ENCODE measurements at regions not wholly inside any gene's neighbourhood (a gene's known extent, or its start where the extent isn't known, plus 50 kb on each side); places are given as distances from the start of the nearest gene placed in this dataset.

DNA sequence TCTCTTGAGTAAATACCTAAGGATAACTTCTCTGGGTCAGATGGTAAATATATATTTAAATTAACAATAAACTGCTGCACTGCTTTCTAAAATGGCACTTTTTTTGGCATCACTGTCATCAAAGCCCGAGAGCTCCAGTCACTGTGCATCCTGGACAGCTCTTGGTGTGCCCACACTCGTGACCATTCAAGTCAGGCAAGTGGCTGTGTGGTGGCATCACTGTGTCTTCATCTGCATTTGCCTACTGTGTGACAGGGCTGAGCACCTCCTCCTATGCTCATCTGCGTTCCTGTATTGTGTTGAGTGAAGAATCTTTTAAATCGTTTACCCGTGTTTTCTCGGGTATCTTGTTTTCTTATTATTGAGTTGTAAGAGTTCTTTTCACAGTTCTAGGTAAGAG, 568.1 kb upstream of the SALL3 start:
- H3K9me3 ChIP-seq, result no peaks in the 10 kb centered on the region
- H3K4me1 ChIP-seq, result no peaks in the 10 kb centered on the region
- H3K27me3 ChIP-seq (ENCODE audit: low read depth), result no peaks in the 10 kb centered on the region
- H3K4me3 ChIP-seq, result no peak overlapping the region
- in situ Hi-C loops (cut with MboI; ENCODE audit: low sequenced_read_pairs), result no loop called here
- DNase-seq (ENCODE audit: low spot score in 2 of 2), result no peak
- no peaks in the 10 kb centered on the region for H3K36me3 ChIP-seq (replicated peaks)

DNA sequence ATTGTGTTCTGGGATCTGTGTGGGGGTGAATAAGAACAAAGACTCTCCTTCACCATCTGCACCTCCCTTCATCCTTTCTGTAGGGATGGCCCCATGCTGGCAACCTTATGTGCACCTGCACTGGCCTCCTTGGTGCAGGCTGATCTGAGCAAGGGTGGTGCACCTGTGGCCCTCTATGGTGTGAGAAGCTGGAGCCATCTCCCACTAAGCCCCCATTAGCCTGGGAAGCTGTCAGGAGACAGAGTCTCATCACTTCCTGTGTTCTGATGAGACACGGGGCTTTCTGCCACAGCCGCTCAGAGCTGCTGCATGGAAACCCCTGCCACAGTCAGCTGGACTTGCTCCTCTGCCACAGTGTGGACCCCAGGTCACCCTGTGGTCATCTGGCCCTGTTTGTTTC, 565.3 kb upstream of the SALL3 start:
- in situ Hi-C loops (cut with MboI; ENCODE audit: low sequenced_read_pairs), result no loop called here

DNA sequence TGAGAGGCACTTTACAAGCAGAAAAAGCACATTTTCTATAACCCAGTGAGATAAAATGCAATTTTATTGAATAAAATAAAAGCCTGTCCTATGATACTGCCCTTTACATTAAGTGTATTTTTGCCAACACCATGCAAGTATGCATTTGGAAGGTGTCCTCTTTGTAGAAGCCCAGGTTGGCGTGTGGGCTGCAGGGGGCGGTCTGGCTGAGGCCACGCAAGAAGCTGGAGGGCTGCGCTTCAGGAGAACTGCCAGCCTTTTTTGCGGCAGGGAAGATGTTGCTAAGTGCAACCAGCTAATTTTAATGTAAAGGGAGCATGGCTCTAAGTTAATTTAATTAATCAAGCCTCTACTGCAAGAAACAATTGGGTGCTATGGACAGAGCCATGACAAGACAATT, 562.8 kb upstream of the SALL3 start:
- in situ Hi-C loops (cut with MboI; ENCODE audit: low sequenced_read_pairs), result no loop called here
- Histone ChIP-seq H3K4me3 (no peak overlapping the region), H3K27me3 (ENCODE audit: low read depth) (no peaks in the 10 kb centered on the region), H3K9me3 (no peaks in the 10 kb centered on the region), H3K4me1 (no peaks in the 10 kb centered on the region), H3K36me3 (replicated peaks) (no peaks in the 10 kb centered on the region)
- DNase-seq (ENCODE audit: low spot score in 2 of 2), result no peak

More for the DNA sequence above, 565.3 kb upstream of the SALL3 start:
- no peak for DNase-seq (ENCODE audit: low spot score in 2 of 2)
- no peaks in the 10 kb centered on the region for H3K4me1 ChIP-seq
- H3K36me3 ChIP-seq (replicated peaks), result no peaks in the 10 kb centered on the region
- no peaks in the 10 kb centered on the region for H3K9me3 ChIP-seq
- no peak overlapping the region for H3K4me3 ChIP-seq
- H3K27me3 ChIP-seq (ENCODE audit: low read depth), result no peaks in the 10 kb centered on the region

DNA sequence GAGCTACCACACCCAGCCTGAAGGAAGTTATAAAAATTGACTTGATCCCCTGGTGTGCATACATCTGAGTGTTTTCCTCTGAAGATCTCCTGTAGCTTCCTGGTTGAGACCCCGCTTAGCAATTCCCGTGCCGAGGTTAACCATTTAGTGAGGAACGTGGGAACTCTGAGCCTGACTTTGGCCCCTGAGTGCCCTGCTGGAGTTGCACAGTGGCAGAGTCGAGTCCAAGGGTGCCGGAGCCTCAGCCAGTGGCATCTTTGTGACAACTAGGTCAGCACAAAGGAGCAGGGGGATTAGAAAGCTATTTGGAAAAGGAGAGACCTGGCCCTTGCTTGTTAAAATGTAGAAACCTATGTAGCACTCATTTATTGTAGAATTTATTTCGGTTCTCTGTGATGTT, 561.2 kb upstream of the SALL3 start:
- no peak for DNase-seq (ENCODE audit: low spot score in 2 of 2)
- Histone ChIP-seq H3K9me3 (no peaks in the 10 kb centered on the region), H3K27me3 (ENCODE audit: low read depth) (no peaks in the 10 kb centered on the region), H3K4me3 (no peak overlapping the region), H3K36me3 (replicated peaks) (no peaks in the 10 kb centered on the region), H3K4me1 (no peaks in the 10 kb centered on the region)
- in situ Hi-C loops (cut with MboI; ENCODE audit: low sequenced_read_pairs), result no loop called here

DNA sequence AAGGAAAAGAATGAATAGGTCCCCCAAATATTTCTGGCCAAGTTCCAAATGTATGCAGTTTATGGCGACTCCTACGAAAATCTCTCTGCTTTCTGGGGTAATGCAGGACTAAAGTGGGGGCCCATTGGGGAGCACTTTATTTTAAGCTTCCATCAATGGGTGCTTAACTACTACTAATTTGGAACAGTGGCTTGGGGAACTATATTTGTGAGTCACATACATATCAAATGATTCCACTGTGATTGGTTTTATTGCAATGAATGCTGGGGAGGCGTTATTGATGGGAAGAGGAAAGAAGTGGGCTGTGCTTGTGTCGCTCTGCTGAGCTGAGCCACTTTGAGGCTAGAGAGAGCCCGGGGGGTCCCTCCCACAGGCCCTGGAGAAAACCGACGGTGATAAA, 560.4 kb upstream of the SALL3 start:
- in situ Hi-C loops (cut with MboI; ENCODE audit: low sequenced_read_pairs), result no loop called here
- no peaks in the 10 kb centered on the region for H3K36me3 ChIP-seq (replicated peaks)
- H3K27me3 ChIP-seq (ENCODE audit: low read depth), result no peaks in the 10 kb centered on the region
- DNase-seq (ENCODE audit: low spot score in 2 of 2), result no peak
- H3K9me3 ChIP-seq, result no peaks in the 10 kb centered on the region
- H3K4me1 ChIP-seq, result no peaks in the 10 kb centered on the region
- H3K4me3 ChIP-seq, result no peak overlapping the region

DNA sequence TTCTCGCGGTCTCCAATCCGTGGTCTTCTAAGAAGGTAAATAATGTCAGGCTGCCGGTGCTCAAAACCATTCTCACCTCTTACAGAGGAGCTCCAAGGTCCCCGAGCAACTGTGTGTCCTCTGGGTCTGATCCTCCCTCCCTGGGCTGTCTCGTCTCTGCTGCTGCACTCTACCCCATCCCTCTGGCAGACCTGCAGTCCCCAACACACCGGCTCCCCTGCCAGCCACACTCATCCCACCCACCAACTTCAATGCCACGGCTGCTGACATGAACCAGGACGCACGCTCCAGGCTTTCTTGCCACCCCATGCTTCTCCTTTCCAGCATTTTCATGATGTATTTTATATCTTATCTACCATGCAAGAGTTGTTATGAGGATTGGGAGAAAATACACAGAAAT, 559.5 kb upstream of the SALL3 start:
- no peaks in the 10 kb centered on the region for H3K36me3 ChIP-seq (replicated peaks)
- no peak overlapping the region for H3K4me3 ChIP-seq
- no peak for DNase-seq (ENCODE audit: low spot score in 2 of 2)
- no peaks in the 10 kb centered on the region for H3K4me1 ChIP-seq
- H3K9me3 ChIP-seq, result no peaks in the 10 kb centered on the region
- in situ Hi-C loops (cut with MboI; ENCODE audit: low sequenced_read_pairs), result no loop called here
- no peaks in the 10 kb centered on the region for H3K27me3 ChIP-seq (ENCODE audit: low read depth)

DNA sequence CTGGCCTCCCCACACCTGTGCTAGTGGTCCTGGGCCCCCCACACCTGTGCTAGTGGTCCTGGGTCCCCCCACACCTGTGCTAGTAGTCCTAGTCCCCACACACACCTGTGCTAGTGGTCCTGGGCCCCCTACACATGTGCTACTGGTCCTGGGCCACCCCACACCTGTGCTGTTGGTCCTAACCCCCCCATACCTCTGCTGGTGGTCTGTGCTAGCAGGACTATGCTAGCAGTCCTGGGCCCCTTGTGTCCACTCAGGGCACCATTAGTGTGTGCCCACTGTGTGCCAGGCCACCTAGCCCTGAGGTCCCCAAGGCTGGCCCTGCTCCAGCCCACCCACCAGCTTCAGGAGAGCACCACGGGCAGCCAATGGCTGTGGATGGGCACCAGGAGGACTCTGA, 558.2 kb upstream of the SALL3 start:
- Histone ChIP-seq H3K27me3 (ENCODE audit: low read depth) (no peaks in the 10 kb centered on the region), H3K4me3 (no peak overlapping the region), H3K4me1 (no peaks in the 10 kb centered on the region), H3K36me3 (replicated peaks) (no peaks in the 10 kb centered on the region), H3K9me3 (no peaks in the 10 kb centered on the region)
- in situ Hi-C loops (cut with MboI; ENCODE audit: low sequenced_read_pairs), result no loop called here
- no peak for DNase-seq (ENCODE audit: low spot score in 2 of 2)

DNA sequence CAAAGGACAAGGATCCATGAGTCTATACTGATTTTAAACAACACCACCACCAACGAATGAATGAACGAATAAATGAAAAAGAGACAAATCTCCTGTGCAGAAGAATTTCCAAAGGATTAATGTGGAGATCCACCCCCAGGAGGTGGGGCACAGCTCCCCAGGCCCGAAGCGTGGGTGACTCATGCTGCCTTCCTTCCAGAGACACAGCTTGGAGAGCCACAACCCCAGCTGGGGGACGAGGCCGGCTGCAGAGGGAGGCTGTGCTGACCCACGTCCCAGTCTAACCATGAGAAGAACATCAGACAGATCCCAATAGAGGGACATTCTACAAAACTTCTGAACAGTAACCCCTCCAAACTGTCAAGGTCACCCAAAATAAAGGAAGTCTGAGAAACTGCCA, 557.3 kb upstream of the SALL3 start:
- H3K4me3 ChIP-seq, result no peak overlapping the region
- no peaks in the 10 kb centered on the region for H3K27me3 ChIP-seq (ENCODE audit: low read depth)
- no peaks in the 10 kb centered on the region for H3K9me3 ChIP-seq
- in situ Hi-C loops (cut with MboI; ENCODE audit: low sequenced_read_pairs), result no loop called here
- no peaks in the 10 kb centered on the region for H3K36me3 ChIP-seq (replicated peaks)
- no peaks in the 10 kb centered on the region for H3K4me1 ChIP-seq
- no peak for DNase-seq (ENCODE audit: low spot score in 2 of 2)

DNA sequence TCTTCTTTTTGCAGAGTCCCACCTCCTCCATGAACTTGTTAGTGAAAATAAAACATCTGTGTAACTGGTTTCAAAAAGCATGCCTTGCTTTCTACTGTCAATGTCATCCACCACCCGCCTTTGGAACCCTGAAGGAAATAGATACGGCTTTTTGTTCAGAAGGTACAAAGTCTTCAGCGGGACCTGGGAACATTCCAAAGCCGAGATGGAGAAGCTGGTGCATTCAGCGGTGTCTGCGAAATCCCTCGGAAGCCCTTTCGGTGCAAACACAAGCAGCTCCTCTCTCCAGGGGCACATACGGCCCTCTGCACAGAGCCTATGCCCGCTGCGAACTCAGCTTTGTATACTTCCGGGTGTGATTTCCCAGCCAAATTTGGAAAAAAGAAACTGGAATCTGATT, 555.8 kb upstream of the SALL3 start:
- DNase-seq (ENCODE audit: low spot score in 2 of 2), result no peak
- Histone ChIP-seq H3K36me3 (replicated peaks) (no peaks in the 10 kb centered on the region), H3K4me3 (no peak overlapping the region), H3K9me3 (no peaks in the 10 kb centered on the region), H3K27me3 (ENCODE audit: low read depth) (no peaks in the 10 kb centered on the region), H3K4me1 (no peaks in the 10 kb centered on the region)
- in situ Hi-C loops (cut with MboI; ENCODE audit: low sequenced_read_pairs), result no loop called here

DNA sequence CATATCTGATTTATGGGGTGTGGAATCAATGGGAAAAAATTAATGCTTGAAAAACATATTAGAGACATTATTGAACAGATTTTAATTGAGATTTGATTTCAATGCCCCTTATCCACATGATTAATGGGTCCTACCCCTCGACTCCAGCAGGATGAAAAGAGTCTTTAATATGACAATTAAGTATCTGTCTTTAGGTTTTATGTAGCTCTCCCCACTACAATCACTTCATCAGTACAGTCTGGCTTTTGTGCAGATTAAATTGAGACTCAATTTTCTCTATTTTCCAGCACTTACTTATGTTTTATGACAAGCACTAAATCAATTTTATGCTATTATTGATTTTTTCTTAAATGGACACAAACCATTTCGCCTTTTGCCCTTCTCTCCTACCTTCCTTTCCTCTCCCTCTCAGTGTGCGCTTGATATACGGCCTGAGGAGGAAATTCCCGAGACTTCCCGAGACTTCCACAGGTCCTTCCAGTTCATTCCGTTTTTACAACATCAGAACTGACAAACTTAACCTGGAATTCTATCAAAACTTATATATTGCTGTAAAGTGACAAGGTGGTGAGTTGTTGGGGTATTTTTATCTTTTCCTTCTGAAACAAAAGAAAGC, 555.1 kb upstream of the SALL3 start:
- Histone ChIP-seq H3K4me1 (no peaks in the 10 kb centered on the region), H3K9me3 (no peaks in the 10 kb centered on the region), H3K4me3 (no peak overlapping the region), H3K36me3 (replicated peaks) (no peaks in the 10 kb centered on the region), H3K27me3 (ENCODE audit: low read depth) (no peaks in the 10 kb centered on the region)
- no peak for DNase-seq (ENCODE audit: low spot score in 2 of 2)
- in situ Hi-C loops (cut with MboI; ENCODE audit: low sequenced_read_pairs), result no loop called here

DNA sequence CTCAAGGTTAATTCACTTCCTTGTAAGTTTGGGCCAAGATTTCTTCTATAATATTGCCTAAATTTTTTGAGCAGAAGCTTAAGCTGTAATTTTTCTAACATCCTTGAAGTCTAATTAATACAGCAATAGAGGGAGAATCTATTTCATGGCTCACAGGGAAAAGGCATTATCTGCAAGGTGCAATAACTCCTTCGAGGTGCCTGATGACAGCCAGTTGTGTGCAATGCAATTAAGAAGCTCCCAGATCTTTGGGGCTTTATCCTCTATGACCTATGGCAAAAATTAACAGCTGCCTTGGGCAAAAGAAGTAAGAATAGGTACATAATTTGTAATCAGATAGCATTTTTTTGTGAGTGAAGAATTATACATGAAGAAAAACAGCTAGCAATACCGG, 554.6 kb upstream of the SALL3 start:
- Histone ChIP-seq H3K36me3 (replicated peaks) (no peaks in the 10 kb centered on the region), H3K4me3 (no peak overlapping the region), H3K4me1 (no peaks in the 10 kb centered on the region), H3K27me3 (ENCODE audit: low read depth) (no peaks in the 10 kb centered on the region), H3K9me3 (no peaks in the 10 kb centered on the region)
- in situ Hi-C loops (cut with MboI; ENCODE audit: low sequenced_read_pairs), result no loop called here
- DNase-seq (ENCODE audit: low spot score in 2 of 2), result no peak

DNA sequence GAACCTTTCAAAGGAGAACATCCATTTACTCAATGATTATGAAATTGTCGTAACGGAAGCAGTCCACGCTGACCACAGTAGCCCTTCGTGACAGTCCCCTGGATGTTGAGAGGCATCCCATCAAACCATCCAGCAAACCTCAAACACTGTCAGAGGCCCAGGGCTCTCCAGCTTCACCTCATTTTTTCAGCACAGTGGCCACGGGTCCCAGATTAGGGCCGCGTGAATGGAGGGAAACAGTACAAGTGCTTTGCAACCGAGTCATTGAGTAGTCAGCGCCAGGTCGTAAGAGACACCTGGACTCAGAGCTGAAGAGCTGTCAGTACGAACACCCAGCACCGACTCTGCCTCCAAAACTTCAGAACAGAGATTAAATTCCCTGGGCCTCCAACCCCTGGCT, 552.5 kb upstream of the SALL3 start:
- Histone ChIP-seq H3K4me1 (no peaks in the 10 kb centered on the region), H3K9me3 (no peaks in the 10 kb centered on the region), H3K27me3 (ENCODE audit: low read depth) (no peaks in the 10 kb centered on the region), H3K4me3 (no peak overlapping the region), H3K36me3 (replicated peaks) (no peaks in the 10 kb centered on the region)
- in situ Hi-C loops (cut with MboI; ENCODE audit: low sequenced_read_pairs), result no loop called here
- no peak for DNase-seq (ENCODE audit: low spot score in 2 of 2)

DNA sequence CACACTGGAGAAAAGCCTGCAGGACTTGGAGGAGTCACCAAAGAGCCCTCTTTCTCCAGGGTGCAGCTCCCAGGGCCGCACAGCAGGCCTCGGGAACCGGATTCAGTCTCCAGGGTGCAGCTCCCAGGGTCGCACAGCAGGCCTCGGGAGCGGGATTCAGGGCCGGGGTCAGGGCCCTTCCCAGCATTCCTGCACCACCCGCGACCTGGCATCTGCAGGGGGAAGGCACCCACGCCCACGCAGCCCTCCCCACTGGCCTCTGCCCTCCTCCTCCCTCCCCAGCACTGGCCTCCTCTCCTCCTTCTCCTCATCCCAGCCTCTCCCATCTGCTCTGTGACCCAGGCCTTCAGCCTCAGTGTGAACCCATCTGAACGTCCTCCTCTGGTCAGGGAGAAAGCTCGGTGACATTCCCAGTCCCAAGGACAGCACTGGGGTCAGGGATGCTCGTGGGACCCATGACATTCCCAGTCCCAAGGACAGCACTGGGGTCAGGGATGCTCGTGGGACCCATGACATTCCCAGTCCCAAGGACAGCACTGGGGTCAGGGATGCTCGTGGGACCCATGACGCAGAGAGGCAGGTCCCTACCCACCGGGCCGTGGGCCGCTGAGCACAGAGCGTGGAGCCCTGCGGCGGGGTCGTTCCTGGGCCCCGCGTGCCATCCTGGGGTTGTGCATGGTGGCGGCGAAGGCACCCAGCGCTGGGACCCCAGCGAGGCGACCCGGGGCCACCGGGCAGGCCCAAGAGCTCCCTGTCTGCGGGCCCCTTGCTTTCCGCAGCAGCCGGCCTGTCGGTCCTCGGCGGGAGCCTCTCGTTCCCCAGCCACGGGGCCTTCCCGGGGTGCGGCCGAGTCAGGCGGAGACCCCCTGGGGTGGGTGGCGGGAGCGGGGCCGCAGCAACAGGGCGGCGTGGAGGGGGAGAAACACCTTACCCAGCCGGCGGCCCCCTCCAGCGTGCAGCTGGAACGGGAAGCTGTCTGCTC, 550.2 kb upstream of the SALL3 start:
- Histone ChIP-seq H3K4me1 (no peaks in the 10 kb centered on the region), H3K4me3 (no peak overlapping the region), H3K9me3 (no peaks in the 10 kb centered on the region), H3K27me3 (ENCODE audit: low read depth) (no peaks in the 10 kb centered on the region), H3K36me3 (replicated peaks) (no peaks in the 10 kb centered on the region)
- no peak for DNase-seq (ENCODE audit: low spot score in 2 of 2)
- in situ Hi-C loops (cut with MboI; ENCODE audit: low sequenced_read_pairs), result no loop called here

DNA sequence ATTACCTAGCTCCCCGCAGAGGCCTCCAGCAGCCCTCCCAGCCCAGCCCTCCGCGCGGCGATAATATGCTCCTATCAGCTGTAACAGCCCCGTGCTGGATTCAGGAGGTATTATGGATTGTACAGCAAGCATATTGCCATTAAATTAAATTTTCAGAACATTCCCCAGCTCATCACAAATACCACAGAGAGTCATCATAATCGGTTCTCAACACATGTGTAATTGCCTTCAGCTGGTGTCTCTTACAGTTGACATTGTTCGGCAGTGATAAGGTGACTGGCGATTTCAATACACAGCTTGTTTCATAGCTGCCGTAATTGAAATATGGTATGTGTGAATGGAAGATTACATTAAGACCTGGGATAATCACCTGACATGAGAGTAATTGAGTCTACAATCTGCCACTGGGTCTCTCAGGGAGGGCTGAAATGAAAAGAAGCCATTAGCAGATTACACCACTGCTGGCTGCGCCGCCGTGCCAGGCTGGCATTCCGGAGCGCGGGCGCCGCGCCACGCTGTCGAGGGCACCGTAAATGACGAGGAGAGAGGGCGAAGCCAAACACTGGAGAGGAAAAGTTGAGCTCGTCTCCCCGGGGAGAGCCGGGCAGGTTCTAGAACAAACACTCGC, 549.4 kb upstream of the SALL3 start:
- Histone ChIP-seq H3K27me3 (ENCODE audit: low read depth) (no peaks in the 10 kb centered on the region), H3K9me3 (no peaks in the 10 kb centered on the region), H3K4me1 (no peaks in the 10 kb centered on the region), H3K36me3 (replicated peaks) (no peaks in the 10 kb centered on the region), H3K4me3 (no peak overlapping the region)
- no peak for DNase-seq (ENCODE audit: low spot score in 2 of 2)
- in situ Hi-C loops (cut with MboI; ENCODE audit: low sequenced_read_pairs), result no loop called here
